ENCODE measurements at regions not wholly inside any gene's neighbourhood (a gene's known extent, or its start where the extent isn't known, plus 50 kb on each side); places are given as distances from the start of the nearest gene placed in this dataset.

DNA sequence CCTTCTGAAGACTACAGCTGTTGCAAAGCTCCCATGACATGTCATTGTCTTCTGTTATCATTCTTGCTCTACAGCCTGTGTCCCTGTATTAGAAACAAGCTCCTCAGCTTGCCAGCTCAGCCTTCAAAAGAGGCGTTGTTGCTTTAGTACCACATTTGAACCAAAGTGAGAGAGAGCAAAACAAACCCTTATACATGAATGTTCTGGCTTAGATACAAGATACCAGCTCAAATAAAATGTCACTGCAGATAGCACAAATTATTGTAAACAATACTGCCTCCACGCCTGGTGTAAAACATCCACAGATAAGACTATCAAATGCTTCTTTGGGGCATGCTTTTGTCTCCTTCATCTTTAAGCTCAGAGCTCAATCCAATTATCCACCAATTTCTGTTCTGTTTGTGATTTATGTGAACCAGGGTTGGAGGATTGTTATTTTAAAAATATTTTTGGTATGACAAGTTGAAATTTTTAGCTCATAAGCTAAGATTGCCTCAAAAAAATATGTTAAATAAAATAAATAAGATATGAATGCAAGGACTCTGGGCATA, 403.6 kb upstream of the CDIN1 start:
- Histone ChIP-seq H3K4me3 (ENCODE audit: low read length in 2 of 2) (no peak overlapping the region), H3K14ac (ENCODE audit: low read length) (no peak overlapping the region), H2AFZ (ENCODE audit: low read length) (no peak overlapping the region), H3K9ac (ENCODE audit: low read depth, low read length, poor library complexity) (no peak overlapping the region), H2BK15ac (ENCODE audit: low read length) (no peak overlapping the region), H2AK5ac (ENCODE audit: low read depth, low read length) (no peak overlapping the region), H3K27ac (replicated peaks; ENCODE audit: low read length) (no peak overlapping the region), H3K79me1 (ENCODE audit: low read depth, low read length) (no peaks in the 10 kb centered on the region), H2BK12ac (ENCODE audit: low read length) (no peak overlapping the region), H3K23ac (ENCODE audit: low read depth, low read length, poor library complexity) (no peak overlapping the region), H3K9me3 (replicated peaks in 1 of 2; ENCODE audit: control insufficient read depth in 2 of 2, insufficient read depth in 1 of 2, low read depth in 1 of 2, low read length in 2 of 2) (no peaks in the 10 kb centered on the region), H3K36me3 (replicated peaks in 1 of 2; ENCODE audit: control insufficient read depth in 2 of 2, insufficient read depth in 2 of 2, low read length in 2 of 2) (no peaks in the 10 kb centered on the region), H3K27me3 (ENCODE audit: control insufficient read depth in 3 of 3, insufficient read depth in 3 of 3, low read depth in 1 of 3, low read length in 3 of 3) (no peaks in the 10 kb centered on the region), H2BK5ac (ENCODE audit: low read length) (no peak overlapping the region), H4K8ac (ENCODE audit: low read depth, low read length) (no peak overlapping the region), H3K4ac (ENCODE audit: low read length) (no peak overlapping the region), H3K4me2 (ENCODE audit: insufficient read depth, low read length, poor library complexity, severe bottlenecking) (no peak overlapping the region), H3K18ac (ENCODE audit: low read length) (no peak overlapping the region), H2BK120ac (ENCODE audit: low read depth, low read length) (no peak overlapping the region), H4K91ac (ENCODE audit: low read depth, low read length, poor library complexity) (no peak overlapping the region), H3K4me1 (ENCODE audit: control insufficient read depth in 2 of 2, insufficient read depth in 1 of 2, low read depth in 1 of 2, low read length in 2 of 2) (no peaks in the 10 kb centered on the region)
- no peak for DNase-seq (ENCODE audit: low spot score)
- WGBS, 2 donors (ENCODE audit: extremely low coverage in 2 of 2, insufficient read length in 2 of 2, insufficient replicate concordance in 1 of 2), result no CpG with 5 or more reads among the region's 2 CpGs

GRCh38 chr15:36177590-36178302, 401.7 kb upstream of the CDIN1 start:
- H3K4me3 ChIP-seq (ENCODE audit: low read length in 2 of 2), result no peak overlapping the region

GRCh38 chr15:36178303-36178633, 401.2 kb upstream of the CDIN1 start:
- no peak overlapping the region for H3K23ac ChIP-seq (ENCODE audit: low read depth, low read length, poor library complexity)
- no peak overlapping the region for H3K14ac ChIP-seq (ENCODE audit: low read length)
- H2BK15ac ChIP-seq (ENCODE audit: low read length), result no peak overlapping the region
- H2BK120ac ChIP-seq (ENCODE audit: low read depth, low read length), result no peak overlapping the region
- H2BK12ac ChIP-seq (ENCODE audit: low read length), result no peak overlapping the region
- H3K9ac ChIP-seq (ENCODE audit: low read depth, low read length, poor library complexity), result no peak overlapping the region
- H2BK5ac ChIP-seq (ENCODE audit: low read length), result no peak overlapping the region
- no peaks in the 10 kb centered on the region for H3K27me3 ChIP-seq (ENCODE audit: control insufficient read depth in 3 of 3, insufficient read depth in 3 of 3, low read depth in 1 of 3, low read length in 3 of 3)
- no peaks in the 10 kb centered on the region for H3K36me3 ChIP-seq (replicated peaks in 1 of 2; ENCODE audit: control insufficient read depth in 2 of 2, insufficient read depth in 2 of 2, low read length in 2 of 2)
- H3K4me2 ChIP-seq (ENCODE audit: insufficient read depth, low read length, poor library complexity, severe bottlenecking), result no peak overlapping the region
- no peak overlapping the region for H3K4ac ChIP-seq (ENCODE audit: low read length)
- H2AFZ ChIP-seq (ENCODE audit: low read length), result peak overlapping the region; percentile 39
- no peak overlapping the region for H4K8ac ChIP-seq (ENCODE audit: low read depth, low read length)
- H3K18ac ChIP-seq (ENCODE audit: low read length), result no peak overlapping the region
- DNase-seq (ENCODE audit: low spot score), result no peak
- no CpG with 5 or more reads among the region's 2 CpGs for WGBS, 2 donors (ENCODE audit: extremely low coverage in 2 of 2, insufficient read length in 2 of 2, insufficient replicate concordance in 1 of 2)
- H3K4me3 ChIP-seq (ENCODE audit: low read length in 2 of 2), result no peak overlapping the region
- H2AK5ac ChIP-seq (ENCODE audit: low read depth, low read length), result no peak overlapping the region
- no peak overlapping the region for H3K27ac ChIP-seq (replicated peaks; ENCODE audit: low read length)
- H3K9me3 ChIP-seq (replicated peaks in 1 of 2; ENCODE audit: control insufficient read depth in 2 of 2, insufficient read depth in 1 of 2, low read depth in 1 of 2, low read length in 2 of 2), result no peaks in the 10 kb centered on the region
- H4K91ac ChIP-seq (ENCODE audit: low read depth, low read length, poor library complexity), result no peak overlapping the region
- H3K4me1 ChIP-seq (ENCODE audit: control insufficient read depth in 2 of 2, insufficient read depth in 1 of 2, low read depth in 1 of 2, low read length in 2 of 2), result no peaks in the 10 kb centered on the region
- H3K79me1 ChIP-seq (ENCODE audit: low read depth, low read length), result no peaks in the 10 kb centered on the region

More at GRCh38 chr15:36177590-36178302, 401.7 kb upstream of the CDIN1 start:
- Histone ChIP-seq H3K9me3 (replicated peaks in 1 of 2; ENCODE audit: control insufficient read depth in 2 of 2, insufficient read depth in 1 of 2, low read depth in 1 of 2, low read length in 2 of 2) (no peaks in the 10 kb centered on the region), H3K4me1 (ENCODE audit: control insufficient read depth in 2 of 2, insufficient read depth in 1 of 2, low read depth in 1 of 2, low read length in 2 of 2) (no peaks in the 10 kb centered on the region), H3K14ac (ENCODE audit: low read length) (no peak overlapping the region), H3K36me3 (replicated peaks in 1 of 2; ENCODE audit: control insufficient read depth in 2 of 2, insufficient read depth in 2 of 2, low read length in 2 of 2) (no peaks in the 10 kb centered on the region), H3K9ac (ENCODE audit: low read depth, low read length, poor library complexity) (no peak overlapping the region), H3K27me3 (ENCODE audit: control insufficient read depth in 3 of 3, insufficient read depth in 3 of 3, low read depth in 1 of 3, low read length in 3 of 3) (no peaks in the 10 kb centered on the region), H3K4me2 (ENCODE audit: insufficient read depth, low read length, poor library complexity, severe bottlenecking) (no peak overlapping the region), H2AK5ac (ENCODE audit: low read depth, low read length) (no peak overlapping the region), H3K18ac (ENCODE audit: low read length) (no peak overlapping the region), H3K23ac (ENCODE audit: low read depth, low read length, poor library complexity) (no peak overlapping the region), H4K8ac (ENCODE audit: low read depth, low read length) (no peak overlapping the region), H3K4ac (ENCODE audit: low read length) (no peak overlapping the region), H2BK15ac (ENCODE audit: low read length) (no peak overlapping the region), H2BK12ac (ENCODE audit: low read length) (no peak overlapping the region), H2AFZ (ENCODE audit: low read length) (no peak overlapping the region), H2BK120ac (ENCODE audit: low read depth, low read length) (no peak overlapping the region), H3K79me1 (ENCODE audit: low read depth, low read length) (no peaks in the 10 kb centered on the region), H2BK5ac (ENCODE audit: low read length) (no peak overlapping the region), H3K27ac (replicated peaks; ENCODE audit: low read length) (no peak overlapping the region), H4K91ac (ENCODE audit: low read depth, low read length, poor library complexity) (no peak overlapping the region)
- DNase-seq (ENCODE audit: low spot score), result no peak
- WGBS, 2 donors (ENCODE audit: extremely low coverage in 2 of 2, insufficient read length in 2 of 2, insufficient replicate concordance in 1 of 2), result no CpG with 5 or more reads among the region's 1 CpG

- H3K4me3 ChIP-seq (ENCODE audit: low read length in 2 of 2), result no peak overlapping the region
- no peak overlapping the region for H3K27ac ChIP-seq (replicated peaks; ENCODE audit: low read length)
- H3K4me2 ChIP-seq (ENCODE audit: insufficient read depth, low read length, poor library complexity, severe bottlenecking), result no peak overlapping the region
- no peaks in the 10 kb centered on the region for H3K9me3 ChIP-seq (replicated peaks in 1 of 2; ENCODE audit: control insufficient read depth in 2 of 2, insufficient read depth in 1 of 2, low read depth in 1 of 2, low read length in 2 of 2)
- no peak overlapping the region for H3K9ac ChIP-seq (ENCODE audit: low read depth, low read length, poor library complexity)
- DNase-seq (ENCODE audit: low spot score), result no peak
- no peak overlapping the region for H2BK5ac ChIP-seq (ENCODE audit: low read length)
- H3K18ac ChIP-seq (ENCODE audit: low read length), result no peak overlapping the region
- no peaks in the 10 kb centered on the region for H3K79me1 ChIP-seq (ENCODE audit: low read depth, low read length)
- no CpG with 5 or more reads among the region's 2 CpGs for WGBS, 2 donors (ENCODE audit: extremely low coverage in 2 of 2, insufficient read length in 2 of 2, insufficient replicate concordance in 1 of 2)
- H4K8ac ChIP-seq (ENCODE audit: low read depth, low read length), result no peak overlapping the region
- H2BK120ac ChIP-seq (ENCODE audit: low read depth, low read length), result no peak overlapping the region
- no peak overlapping the region for H2AFZ ChIP-seq (ENCODE audit: low read length)
- no peak overlapping the region for H2BK15ac ChIP-seq (ENCODE audit: low read length)
- H3K4me1 ChIP-seq (ENCODE audit: control insufficient read depth in 2 of 2, insufficient read depth in 1 of 2, low read depth in 1 of 2, low read length in 2 of 2), result no peaks in the 10 kb centered on the region
- H3K36me3 ChIP-seq (replicated peaks in 1 of 2; ENCODE audit: control insufficient read depth in 2 of 2, insufficient read depth in 2 of 2, low read length in 2 of 2), result no peaks in the 10 kb centered on the region
- no peak overlapping the region for H4K91ac ChIP-seq (ENCODE audit: low read depth, low read length, poor library complexity)
- no peak overlapping the region for H2AK5ac ChIP-seq (ENCODE audit: low read depth, low read length)
- H3K23ac ChIP-seq (ENCODE audit: low read depth, low read length, poor library complexity), result no peak overlapping the region
- no peak overlapping the region for H2BK12ac ChIP-seq (ENCODE audit: low read length)
- H3K14ac ChIP-seq (ENCODE audit: low read length), result no peak overlapping the region
- H3K27me3 ChIP-seq (ENCODE audit: control insufficient read depth in 3 of 3, insufficient read depth in 3 of 3, low read depth in 1 of 3, low read length in 3 of 3), result no peaks in the 10 kb centered on the region
- no peak overlapping the region for H3K4ac ChIP-seq (ENCODE audit: low read length)
These were observed 396.2 kb upstream of the CDIN1 start for GRCh38 chr15:36183201-36183600.
